H1 (cell line): ENCODE measurements at regions not wholly inside any gene's neighbourhood (a gene's known extent, or its start where the extent isn't known, plus 50 kb on each side); places are given as distances from the start of the nearest gene placed in this dataset.

Experiments
- EGR1 ChIP-seq: IDR thresholded peaks from 2 replicates; pipeline ENCODE4 v1.6.1; 2011; ENCODE audit warnings: low read depth, low read length, borderline replicate concordance
- EP300 ChIP-seq, 2 experiments: IDR thresholded peaks; 1 replicate in 1 of 2; 2 replicates in 1 of 2; pipeline ENCODE4 v1.6.1; 2011 to 2012; ENCODE audit warnings: low read depth in 2 of 2, low read length in 2 of 2, mild to moderate bottlenecking in 2 of 2, borderline replicate concordance in 1 of 2, inconsistent platforms in 1 of 2, moderate library complexity in 1 of 2
- EZH2 ChIP-seq: fragments of 200-600 bp; sonication (generic); IDR thresholded peaks from 2 replicates; pipeline ENCODE4 v1.7.1; 2012; ENCODE audit warnings: low read depth, mild to moderate bottlenecking, moderate library complexity, low read length, inconsistent platforms; ENCODE audit not compliant: severe bottlenecking
- JUN ChIP-seq: IDR thresholded peaks from 2 replicates; pipeline ENCODE4 v1.6.1; 2011; ENCODE audit warnings: low read depth, mild to moderate bottlenecking, improper control_type of control experiment, low read length
- POLR2AphosphoS5 ChIP-seq: IDR thresholded peaks from 2 replicates; pipeline ENCODE4 v1.6.1; 2011; ENCODE audit warnings: low read depth, low read length
- TAF1 ChIP-seq: IDR thresholded peaks from 2 replicates; pipeline ENCODE4 v1.6.1; 2011; ENCODE audit warnings: mild to moderate bottlenecking, low read depth, low read length
- TAF7 ChIP-seq: optimal IDR thresholded peaks from 2 replicates; pipeline ENCODE3; 2011; ENCODE audit warnings: low read depth, mild to moderate bottlenecking, inconsistent platforms, low read length, moderate library complexity, borderline replicate concordance
- ZNF274 ChIP-seq: IDR thresholded peaks from 2 replicates; pipeline ENCODE4 v1.7.0; 2012; ENCODE audit warnings: low read length, borderline replicate concordance; ENCODE audit errors: extremely low read depth
- TF ChIP-seq, protein P1 (sequence below), 3 experiments: IDR thresholded peaks; 1 replicate in 2 of 3; 2 replicates in 1 of 3; pipeline versions ENCODE4 v1.5.1 to v1.6.1; 2011; ENCODE audit warnings: low read length in 3 of 3, mild to moderate bottlenecking in 3 of 3, inconsistent platforms in 2 of 3, low read depth in 1 of 3, moderate library complexity in 1 of 3; ENCODE audit not compliant: insufficient read depth in 1 of 3; ENCODE audit errors: control extremely low read depth in 1 of 3

- TF ChIP-seq POLR2AphosphoS5: no peak
- TF ChIP-seq EZH2: no peak
- TF ChIP-seq EGR1: no peak
- TF ChIP-seq TAF1: no peak
- no peak for TF ChIP-seq EP300 (IDR thresholded peaks at IDR 0.05; ENCODE audit: borderline replicate concordance in 1 of 2, low read depth in 2 of 2, low read length in 2 of 2)
- TF ChIP-seq JUN: no peak
- TF ChIP-seq ZNF274: no peak
- TF ChIP-seq, protein P1, sequence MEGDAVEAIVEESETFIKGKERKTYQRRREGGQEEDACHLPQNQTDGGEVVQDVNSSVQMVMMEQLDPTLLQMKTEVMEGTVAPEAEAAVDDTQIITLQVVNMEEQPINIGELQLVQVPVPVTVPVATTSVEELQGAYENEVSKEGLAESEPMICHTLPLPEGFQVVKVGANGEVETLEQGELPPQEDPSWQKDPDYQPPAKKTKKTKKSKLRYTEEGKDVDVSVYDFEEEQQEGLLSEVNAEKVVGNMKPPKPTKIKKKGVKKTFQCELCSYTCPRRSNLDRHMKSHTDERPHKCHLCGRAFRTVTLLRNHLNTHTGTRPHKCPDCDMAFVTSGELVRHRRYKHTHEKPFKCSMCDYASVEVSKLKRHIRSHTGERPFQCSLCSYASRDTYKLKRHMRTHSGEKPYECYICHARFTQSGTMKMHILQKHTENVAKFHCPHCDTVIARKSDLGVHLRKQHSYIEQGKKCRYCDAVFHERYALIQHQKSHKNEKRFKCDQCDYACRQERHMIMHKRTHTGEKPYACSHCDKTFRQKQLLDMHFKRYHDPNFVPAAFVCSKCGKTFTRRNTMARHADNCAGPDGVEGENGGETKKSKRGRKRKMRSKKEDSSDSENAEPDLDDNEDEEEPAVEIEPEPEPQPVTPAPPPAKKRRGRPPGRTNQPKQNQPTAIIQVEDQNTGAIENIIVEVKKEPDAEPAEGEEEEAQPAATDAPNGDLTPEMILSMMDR (IDR thresholded peaks at IDR 0.05; ENCODE audit: control extremely low read depth in 1 of 3, insufficient read depth in 1 of 3, low read depth in 1 of 3, low read length in 3 of 3): no peak
- TF ChIP-seq TAF7: no peak
Observed at GRCh38 chr14:65238456-65238855, 136.1 kb upstream of the MAX start.
